ENCODE measurements at regions not wholly inside any gene's neighbourhood (a gene's known extent, or its start where the extent isn't known, plus 50 kb on each side); places are given as distances from the start of the nearest gene placed in this dataset.

GRCh38 chr3:79822076-79822475, 54.3 kb upstream of the ROBO1 start:
- Histone ChIP-seq H3K36me3 (ENCODE audit: control insufficient read depth in 4 of 4, insufficient read depth in 3 of 4, low read depth in 1 of 4, low read length in 3 of 4) (no peaks in the 10 kb centered on the region), H3K9ac (ENCODE audit: low read depth in 1 of 2, low read length in 2 of 2) (no peak overlapping the region), H3K27me3 (ENCODE audit: control insufficient read depth in 4 of 4, insufficient read depth in 4 of 4, low read length in 3 of 4) (no peaks in the 10 kb centered on the region), H3K4me1 (ENCODE audit: control insufficient read depth in 4 of 4, insufficient read depth in 4 of 4, low read length in 3 of 4) (no peaks in the 10 kb centered on the region), H3K4me3 (ENCODE audit: low read depth in 1 of 3, low read length in 3 of 3) (no peak overlapping the region), H3K27ac (ENCODE audit: low read depth in 1 of 2, low read length in 2 of 2) (no peak overlapping the region), H3K9me3 (ENCODE audit: control insufficient read depth in 4 of 4, low read length in 3 of 4) (peaks cover 0 to 3% (median 2%) of the 10 kb centered on the region in 4 donors)
- WGBS = 60% methylated on average over 2 of the region's 2 CpGs
- DNase-seq (ENCODE audit: low spot score) = no peak
- no peak for TF ChIP-seq FOXA2 (IDR thresholded peaks at IDR 0.05)
- TF ChIP-seq NR2F2 (IDR thresholded peaks at IDR 0.05) = no peak
- TF ChIP-seq FOXA1 (IDR thresholded peaks at IDR 0.05) = no peak
- no peak for TF ChIP-seq EGR1 (IDR thresholded peaks at IDR 0.05; ENCODE audit: low read depth in 2 of 2)
- TF ChIP-seq CTCF (IDR thresholded peaks at IDR 0.05; ENCODE audit: low read depth, low read length, missing input control) = no peak
- TF ChIP-seq SP1 (IDR thresholded peaks at IDR 0.05) = no peak
- TF ChIP-seq JUND (IDR thresholded peaks at IDR 0.05) = no peak
- TF ChIP-seq RAD21 (IDR thresholded peaks at IDR 0.05) = no peak
- no peak for TF ChIP-seq RXRA (IDR thresholded peaks at IDR 0.05)
- no peak for TF ChIP-seq ZBTB33 (IDR thresholded peaks at IDR 0.05)
- no peak for TF ChIP-seq MAX (IDR thresholded peaks at IDR 0.05)
- TF ChIP-seq GABPA (IDR thresholded peaks at IDR 0.05 in 1 of 2, conservative IDR thresholded peaks at IDR 0.05 in 1 of 2) = no peak
- no peak for TF ChIP-seq REST (IDR thresholded peaks at IDR 0.05)
- no peak for TF ChIP-seq HNF4A (conservative IDR thresholded peaks at IDR 0.05)
- TF ChIP-seq YY1 (IDR thresholded peaks at IDR 0.05) = no peak
- no peak for TF ChIP-seq ATF3 (IDR thresholded peaks at IDR 0.05)
- no peak for TF ChIP-seq TAF1 (conservative IDR thresholded peaks at IDR 0.05)
- TF ChIP-seq HNF4G (IDR thresholded peaks at IDR 0.05) = no peak
